Gastrocnemius medialis (tissue), 4 donors: ENCODE measurements at regions not wholly inside any gene's neighbourhood (a gene's known extent, or its start where the extent isn't known, plus 50 kb on each side); places are given as distances from the start of the nearest gene placed in this dataset.

ENCODE experiments used
- POLR2A ChIP-seq, 2 donors: fragments of 450-650 bp; IDR thresholded peaks; one replicate each; pipeline ENCODE4 v1.6.1; 2017; ENCODE audit warnings: antibody characterized with exemption in 2 of 2, mild to moderate bottlenecking in 2 of 2, moderate library complexity in 2 of 2
- TF ChIP-seq, protein P1 (sequence below), 5 experiments: fragments of 450-650 bp in 3 of 5; fragments of 200-600 bp in 2 of 5; sonication (generic) in 2 of 5; IDR thresholded peaks in 4 of 5; conservative IDR thresholded peaks in 1 of 5; 1 replicate in 4 of 5; 2 replicates in 1 of 5; pipeline ENCODE4 v1.5.1; 2016 to 2019; ENCODE audit warnings: antibody characterized with exemption in 5 of 5, mild to moderate bottlenecking in 3 of 5, moderate library complexity in 3 of 5

DNA sequence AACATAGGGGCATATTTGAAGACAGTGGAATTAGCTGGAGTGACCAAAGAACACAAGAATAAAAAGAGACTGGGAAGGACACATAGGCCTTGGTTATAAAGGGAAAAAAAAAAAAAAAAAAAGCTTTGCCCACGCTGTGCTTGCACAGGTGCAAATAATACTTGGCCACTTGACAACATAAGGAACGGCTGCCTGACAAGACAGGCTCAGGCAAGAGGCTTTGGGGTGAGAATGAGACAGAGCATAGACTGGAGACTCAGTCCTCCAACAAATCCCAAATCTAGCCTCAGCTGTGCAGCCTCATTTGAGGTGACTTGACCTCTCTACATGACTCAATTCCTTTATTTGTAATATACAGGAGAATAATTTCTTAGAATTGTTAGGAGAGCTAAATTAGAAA is 332.8 kb upstream of the DYNLRB2 start:
- TF ChIP-seq, protein P1, sequence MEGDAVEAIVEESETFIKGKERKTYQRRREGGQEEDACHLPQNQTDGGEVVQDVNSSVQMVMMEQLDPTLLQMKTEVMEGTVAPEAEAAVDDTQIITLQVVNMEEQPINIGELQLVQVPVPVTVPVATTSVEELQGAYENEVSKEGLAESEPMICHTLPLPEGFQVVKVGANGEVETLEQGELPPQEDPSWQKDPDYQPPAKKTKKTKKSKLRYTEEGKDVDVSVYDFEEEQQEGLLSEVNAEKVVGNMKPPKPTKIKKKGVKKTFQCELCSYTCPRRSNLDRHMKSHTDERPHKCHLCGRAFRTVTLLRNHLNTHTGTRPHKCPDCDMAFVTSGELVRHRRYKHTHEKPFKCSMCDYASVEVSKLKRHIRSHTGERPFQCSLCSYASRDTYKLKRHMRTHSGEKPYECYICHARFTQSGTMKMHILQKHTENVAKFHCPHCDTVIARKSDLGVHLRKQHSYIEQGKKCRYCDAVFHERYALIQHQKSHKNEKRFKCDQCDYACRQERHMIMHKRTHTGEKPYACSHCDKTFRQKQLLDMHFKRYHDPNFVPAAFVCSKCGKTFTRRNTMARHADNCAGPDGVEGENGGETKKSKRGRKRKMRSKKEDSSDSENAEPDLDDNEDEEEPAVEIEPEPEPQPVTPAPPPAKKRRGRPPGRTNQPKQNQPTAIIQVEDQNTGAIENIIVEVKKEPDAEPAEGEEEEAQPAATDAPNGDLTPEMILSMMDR (IDR thresholded peaks at IDR 0.05 in 4 of 5, conservative IDR thresholded peaks at IDR 0.05 in 1 of 5) = no peak
- no peak for TF ChIP-seq POLR2A (IDR thresholded peaks at IDR 0.05)
